HEK293 (cell line): ENCODE measurements at regions not wholly inside any gene's neighbourhood (a gene's known extent, or its start where the extent isn't known, plus 50 kb on each side); places are given as distances from the start of the nearest gene placed in this dataset.

Experiments
- CTCF ChIA-PET: fragments of 350-600 bp; formaldehyde crosslinking; extraction: SDS; loops from one replicate; lab custom pipeline; 2021; ENCODE audit warnings: antibody characterized with exemption; lab: Yijun Ruan, JAX
- POLR2A ChIA-PET: fragments of 300-600 bp; formaldehyde crosslinking; extraction: SDS; loops from one replicate; lab custom pipeline; 2020; ENCODE audit warnings: antibody characterized with exemption, inconsistent platforms; lab: Yijun Ruan, JAX
- H3K27ac ChIP-seq: fragments of 200-500 bp; sonication (Bioruptor generic); 2 replicates; pipeline ENCODE4 v1.5.1; 2014; ENCODE audit warnings: low read depth, low read length, control low read depth, inconsistent platforms; ENCODE audit errors: extremely low read depth
- H3K36me3 ChIP-seq, 2 experiments: fragments of 200-500 bp in 1 of 2; sonication (Bioruptor generic) in 1 of 2; 1 replicate in 1 of 2; 2 replicates in 1 of 2; pipeline ENCODE4 v1.5.1; 2014 to 2017; ENCODE audit warnings: inconsistent platforms in 2 of 2, low read length in 2 of 2; ENCODE audit not compliant: control insufficient read depth in 2 of 2, insufficient read depth in 1 of 2
- H3K4me1 ChIP-seq: fragments of 200-500 bp; sonication (Bioruptor generic); 2 replicates; pipeline ENCODE4 v1.5.1; 2014; ENCODE audit warnings: mild to moderate bottlenecking, low read length, inconsistent platforms; ENCODE audit not compliant: control insufficient read depth, insufficient read depth
- H3K4me3 ChIP-seq: 2 replicates; pipeline ENCODE4 v1.5.1; 2011; ENCODE audit warnings: low read depth, mild to moderate bottlenecking, control low read depth, low read length, moderate library complexity
- H3K9me3 ChIP-seq: fragments of 200-500 bp; sonication (Bioruptor generic); 2 replicates; pipeline ENCODE4 v1.5.1; 2014; ENCODE audit warnings: low read depth, low read length, inconsistent platforms; ENCODE audit not compliant: control insufficient read depth, insufficient read depth
- EGR2 ChIP-seq: fragments of 450-650 bp; formaldehyde crosslinking; IDR thresholded peaks from 2 replicates; pipeline ENCODE4 v1.5.1; 2016; ENCODE audit warnings: low read depth, missing biosample characterization, missing genetic modification characterization
- IKZF3 ChIP-seq: fragments of 450-650 bp; IDR thresholded peaks from 2 replicates; pipeline ENCODE4 v1.5.0; 2018; ENCODE audit warnings: missing biosample characterization, mild to moderate bottlenecking, missing genetic modification characterization, moderate library complexity
- SCRT1 ChIP-seq: fragments of 450-650 bp; formaldehyde crosslinking; IDR thresholded peaks from 2 replicates; pipeline ENCODE4 v1.5.1; 2016; ENCODE audit warnings: missing biosample characterization, missing genetic modification characterization, borderline replicate concordance
- YY2 ChIP-seq: fragments of 450-650 bp; formaldehyde crosslinking; IDR thresholded peaks from 2 replicates; pipeline ENCODE4 v1.5.1; 2016; ENCODE audit warnings: missing biosample characterization, missing genetic modification characterization
- ZBTB7A ChIP-seq: fragments of 450-650 bp; formaldehyde crosslinking; IDR thresholded peaks from 2 replicates; pipeline ENCODE4 v1.5.1; 2016; ENCODE audit warnings: low read depth, missing biosample characterization, missing genetic modification characterization
- ZIC2 ChIP-seq: fragments of 450-650 bp; formaldehyde crosslinking; IDR thresholded peaks from 2 replicates; pipeline ENCODE4 v1.5.1; 2016; ENCODE audit warnings: missing biosample characterization, missing genetic modification characterization
- ZNF19 ChIP-seq: fragments of 450-650 bp; formaldehyde crosslinking; IDR thresholded peaks from 2 replicates; pipeline ENCODE4; 2016; ENCODE audit warnings: missing biosample characterization, missing genetic modification characterization, low read depth
- ZNF202 ChIP-seq: fragments of 450-650 bp; formaldehyde crosslinking; IDR thresholded peaks from 2 replicates; pipeline ENCODE4 v1.5.1; 2016; ENCODE audit warnings: missing biosample characterization, missing genetic modification characterization, borderline replicate concordance
- ZNF239 ChIP-seq: fragments of 450-650 bp; formaldehyde crosslinking; IDR thresholded peaks from 2 replicates; pipeline ENCODE4 v1.5.1; 2016; ENCODE audit warnings: missing biosample characterization, missing genetic modification characterization
- ZNF501 ChIP-seq: fragments of 450-650 bp; formaldehyde crosslinking; IDR thresholded peaks from 2 replicates; pipeline ENCODE4 v1.5.1; 2016; ENCODE audit warnings: missing biosample characterization, missing genetic modification characterization
- ZNF549 ChIP-seq: fragments of 450-650 bp; IDR thresholded peaks from 2 replicates; pipeline ENCODE4 v1.5.1; 2018; ENCODE audit warnings: missing biosample characterization, missing genetic modification characterization, mild to moderate bottlenecking, inconsistent platforms, moderate library complexity
- ZNF777 ChIP-seq: fragments of 450-650 bp; formaldehyde crosslinking; IDR thresholded peaks from 2 replicates; pipeline ENCODE4 v1.5.1; 2017; ENCODE audit warnings: missing biosample characterization, missing genetic modification characterization, borderline replicate concordance
- ZNF837 ChIP-seq: fragments of 450-650 bp; formaldehyde crosslinking; IDR thresholded peaks from 2 replicates; pipeline ENCODE4 v1.5.1; 2016; ENCODE audit warnings: missing biosample characterization, missing genetic modification characterization
- ZNF843 ChIP-seq: fragments of 450-650 bp; formaldehyde crosslinking; IDR thresholded peaks from 2 replicates; pipeline ENCODE4 v1.5.1; 2016; ENCODE audit warnings: missing biosample characterization, missing genetic modification characterization
- TF ChIP-seq, protein P1 (sequence below): fragments of 450-650 bp; formaldehyde crosslinking; IDR thresholded peaks from 2 replicates; pipeline ENCODE4 v1.5.1; 2017; ENCODE audit warnings: missing biosample characterization, mild to moderate bottlenecking, missing genetic modification characterization, moderate library complexity
- TF ChIP-seq, protein P2 (sequence below): fragments of 450-650 bp; formaldehyde crosslinking; IDR thresholded peaks from 2 replicates; pipeline ENCODE4 v1.5.1; 2017; ENCODE audit warnings: missing biosample characterization, missing genetic modification characterization
- TF ChIP-seq, protein P3 (sequence below): fragments of 450-650 bp; formaldehyde crosslinking; IDR thresholded peaks from 2 replicates; pipeline ENCODE4 v1.5.1; 2016; ENCODE audit warnings: missing biosample characterization, missing genetic modification characterization

DNA sequence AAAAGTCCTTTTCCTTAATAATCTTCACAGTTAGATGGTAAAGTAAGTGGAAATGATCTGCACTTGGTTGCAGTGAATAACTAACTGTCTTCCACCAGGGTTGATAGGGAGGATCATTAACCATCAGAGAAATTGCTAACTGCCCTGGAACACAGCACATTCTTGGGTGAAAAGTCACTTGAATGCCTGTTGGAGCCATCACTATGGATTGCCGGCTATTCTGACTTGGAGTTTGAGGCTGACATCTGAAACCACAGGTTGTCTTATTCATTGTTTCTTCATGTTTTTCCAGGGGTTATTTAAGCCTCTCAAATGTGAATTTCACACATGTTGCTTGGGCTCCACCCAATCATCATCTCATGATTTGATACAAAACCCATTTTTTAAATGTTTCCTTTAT is 901.4 kb downstream of the MCTP2 start (continued):
- TF ChIP-seq ZNF549, result no peak

DNA sequence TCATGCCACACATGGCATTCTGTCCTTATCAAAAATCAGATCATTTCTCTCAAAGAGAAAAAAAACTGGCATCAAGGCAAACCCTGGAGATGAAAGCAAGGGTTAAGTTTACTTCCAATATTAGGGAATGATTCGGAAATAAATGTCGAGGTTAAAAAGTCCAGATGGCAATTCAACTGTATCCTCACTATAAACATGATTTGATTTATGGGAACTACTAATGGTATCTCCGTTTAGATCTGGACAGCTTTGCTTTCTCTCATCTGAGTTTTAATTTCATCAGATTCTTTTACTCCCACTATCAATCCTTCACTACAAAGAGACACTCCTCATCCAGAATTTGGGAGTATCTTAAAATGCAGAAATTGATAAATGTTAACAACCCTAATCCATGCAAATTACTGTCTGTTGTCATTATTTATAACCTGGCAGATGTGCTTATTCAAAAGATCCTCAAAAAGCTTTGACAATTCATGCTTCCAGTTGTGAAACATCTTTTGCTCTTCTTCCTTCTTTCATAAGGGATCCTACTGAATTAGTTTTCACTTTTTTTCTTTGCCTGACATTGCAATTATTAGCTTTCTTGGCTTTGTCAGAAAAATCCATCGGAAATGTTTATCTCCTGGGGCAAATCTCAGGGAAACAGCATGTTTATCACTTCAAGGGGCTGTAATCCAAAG is 903.2 kb downstream of the MCTP2 start:
- Histone ChIP-seq H3K27ac (no peak overlapping the region), H3K9me3 (no peaks in the 10 kb centered on the region), H3K36me3 (no peaks in the 10 kb centered on the region), H3K4me1 (no peaks in the 10 kb centered on the region), H3K4me3 (no peak overlapping the region)
- ChIA-PET POLR2A (no interaction called here), CTCF (no interaction called here)
- TF ChIP-seq ZNF501 (no peak), ZIC2 (tag by site-specific recombination) (no peak), ZNF843 (tag by site-specific recombination) (no peak), ZBTB7A (no peak), ZNF239 (tag by site-specific recombination) (no peak), IKZF3 (tag by site-specific recombination) (no peak), EGR2 (tag by site-specific recombination) (no peak)
- TF ChIP-seq, protein P1, sequence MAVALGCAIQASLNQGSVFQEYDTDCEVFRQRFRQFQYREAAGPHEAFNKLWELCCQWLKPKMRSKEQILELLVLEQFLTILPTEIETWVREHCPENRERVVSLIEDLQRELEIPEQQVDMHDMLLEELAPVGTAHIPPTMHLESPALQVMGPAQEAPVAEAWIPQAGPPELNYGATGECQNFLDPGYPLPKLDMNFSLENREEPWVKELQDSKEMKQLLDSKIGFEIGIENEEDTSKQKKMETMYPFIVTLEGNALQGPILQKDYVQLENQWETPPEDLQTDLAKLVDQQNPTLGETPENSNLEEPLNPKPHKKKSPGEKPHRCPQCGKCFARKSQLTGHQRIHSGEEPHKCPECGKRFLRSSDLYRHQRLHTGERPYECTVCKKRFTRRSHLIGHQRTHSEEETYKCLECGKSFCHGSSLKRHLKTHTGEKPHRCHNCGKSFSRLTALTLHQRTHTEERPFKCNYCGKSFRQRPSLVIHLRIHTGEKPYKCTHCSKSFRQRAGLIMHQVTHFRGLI, result no peak
- TF ChIP-seq, protein P2, sequence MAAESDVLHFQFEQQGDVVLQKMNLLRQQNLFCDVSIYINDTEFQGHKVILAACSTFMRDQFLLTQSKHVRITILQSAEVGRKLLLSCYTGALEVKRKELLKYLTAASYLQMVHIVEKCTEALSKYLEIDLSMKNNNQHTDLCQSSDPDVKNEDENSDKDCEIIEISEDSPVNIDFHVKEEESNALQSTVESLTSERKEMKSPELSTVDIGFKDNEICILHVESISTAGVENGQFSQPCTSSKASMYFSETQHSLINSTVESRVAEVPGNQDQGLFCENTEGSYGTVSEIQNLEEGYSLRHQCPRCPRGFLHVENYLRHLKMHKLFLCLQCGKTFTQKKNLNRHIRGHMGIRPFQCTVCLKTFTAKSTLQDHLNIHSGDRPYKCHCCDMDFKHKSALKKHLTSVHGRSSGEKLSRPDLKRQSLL (tag by site-specific recombination), result no peak
- TF ChIP-seq, protein P3, sequence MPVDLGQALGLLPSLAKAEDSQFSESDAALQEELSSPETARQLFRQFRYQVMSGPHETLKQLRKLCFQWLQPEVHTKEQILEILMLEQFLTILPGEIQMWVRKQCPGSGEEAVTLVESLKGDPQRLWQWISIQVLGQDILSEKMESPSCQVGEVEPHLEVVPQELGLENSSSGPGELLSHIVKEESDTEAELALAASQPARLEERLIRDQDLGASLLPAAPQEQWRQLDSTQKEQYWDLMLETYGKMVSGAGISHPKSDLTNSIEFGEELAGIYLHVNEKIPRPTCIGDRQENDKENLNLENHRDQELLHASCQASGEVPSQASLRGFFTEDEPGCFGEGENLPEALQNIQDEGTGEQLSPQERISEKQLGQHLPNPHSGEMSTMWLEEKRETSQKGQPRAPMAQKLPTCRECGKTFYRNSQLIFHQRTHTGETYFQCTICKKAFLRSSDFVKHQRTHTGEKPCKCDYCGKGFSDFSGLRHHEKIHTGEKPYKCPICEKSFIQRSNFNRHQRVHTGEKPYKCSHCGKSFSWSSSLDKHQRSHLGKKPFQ (tag by site-specific recombination), result no peak
- TF ChIP-seq, all 188 proteins: peak for 0

DNA sequence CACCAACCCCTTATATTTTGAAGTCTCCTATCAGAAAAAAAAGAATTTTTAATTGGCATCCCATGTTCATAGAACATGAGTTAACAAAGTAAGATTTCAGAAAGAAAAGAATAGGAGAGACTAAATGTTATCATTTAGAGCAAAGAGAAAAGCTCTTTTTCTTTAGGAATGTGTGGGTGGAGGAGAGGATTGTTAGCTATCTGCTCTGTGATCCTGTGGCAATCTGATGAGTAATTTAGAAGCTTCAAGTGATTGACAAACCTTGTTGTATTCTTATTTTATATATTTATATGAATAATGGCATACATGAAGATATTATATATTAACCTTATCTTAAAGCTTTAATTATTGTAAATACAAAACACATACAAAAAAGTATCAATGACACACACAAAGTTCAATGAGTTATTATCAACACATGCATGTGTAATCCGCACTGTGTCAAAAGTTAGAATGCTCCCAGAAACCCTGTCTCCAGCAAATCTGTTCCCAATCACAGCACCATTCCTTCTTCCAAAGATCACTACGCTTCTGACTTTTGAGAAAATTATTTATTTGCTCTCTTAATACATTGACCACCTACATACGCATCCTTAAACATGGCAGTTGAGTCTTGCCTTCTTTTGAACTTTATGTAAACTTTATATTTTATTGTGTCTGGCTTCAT is 907.4 kb downstream of the MCTP2 start:
- CTCF ChIA-PET, result no interaction called here
- TF ChIP-seq SCRT1 (tag by site-specific recombination), result no peak
- TF ChIP-seq YY2 (tag by site-specific recombination), result no peak
- TF ChIP-seq ZNF19 (tag by site-specific recombination), result no peak
- TF ChIP-seq ZNF837, result no peak
- TF ChIP-seq ZNF202 (tag by site-specific recombination), result no peak
- TF ChIP-seq ZNF777 (tag by site-specific recombination), result no peak
- Histone ChIP-seq H3K27ac (no peak overlapping the region), H3K4me1 (no peaks in the 10 kb centered on the region), H3K36me3 (no peaks in the 10 kb centered on the region), H3K4me3 (no peak overlapping the region), H3K9me3 (no peaks in the 10 kb centered on the region)
- POLR2A ChIA-PET, result no interaction called here
